B cell (primary cell): ENCODE measurements at regions not wholly inside any gene's neighbourhood (a gene's known extent, or its start where the extent isn't known, plus 50 kb on each side); places are given as distances from the start of the nearest gene placed in this dataset.

ENCODE experiments used
- EZH2 ChIP-seq: IDR thresholded peaks from 2 replicates; pipeline ENCODE4 v1.6.1; 2012; ENCODE audit warnings: borderline replicate concordance, low read depth, mild to moderate bottlenecking, moderate library complexity, low read length; ENCODE audit not compliant: insufficient read depth, poor library complexity, severe bottlenecking
- TF ChIP-seq, protein P1 (sequence below): fragments of 200-600 bp; IDR thresholded peaks from one replicate; pipeline ENCODE4 v1.8.0; 2022; ENCODE audit warnings: antibody characterized with exemption, mild to moderate bottlenecking

DNA sequence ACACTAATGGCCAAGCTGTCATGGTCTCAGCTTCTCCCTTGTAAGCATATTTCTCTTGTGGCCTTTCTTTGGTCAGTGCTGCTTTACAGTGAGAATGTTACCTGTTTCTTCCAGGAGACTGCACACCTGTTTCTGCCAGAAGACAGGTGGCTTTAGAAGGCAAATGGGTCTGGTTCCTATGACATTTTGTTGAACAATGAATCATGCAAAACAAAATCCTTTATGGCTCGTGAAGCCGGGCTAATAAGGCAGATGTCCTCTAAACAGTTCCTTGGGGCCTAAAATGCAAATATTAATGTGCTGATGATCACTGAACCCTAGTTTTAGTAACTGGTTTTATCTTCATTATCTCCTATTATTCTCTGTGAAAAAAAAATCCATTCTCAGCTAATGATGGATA, 927.6 kb downstream of the GALC start:
- no peak for TF ChIP-seq EZH2
- TF ChIP-seq, protein P1, sequence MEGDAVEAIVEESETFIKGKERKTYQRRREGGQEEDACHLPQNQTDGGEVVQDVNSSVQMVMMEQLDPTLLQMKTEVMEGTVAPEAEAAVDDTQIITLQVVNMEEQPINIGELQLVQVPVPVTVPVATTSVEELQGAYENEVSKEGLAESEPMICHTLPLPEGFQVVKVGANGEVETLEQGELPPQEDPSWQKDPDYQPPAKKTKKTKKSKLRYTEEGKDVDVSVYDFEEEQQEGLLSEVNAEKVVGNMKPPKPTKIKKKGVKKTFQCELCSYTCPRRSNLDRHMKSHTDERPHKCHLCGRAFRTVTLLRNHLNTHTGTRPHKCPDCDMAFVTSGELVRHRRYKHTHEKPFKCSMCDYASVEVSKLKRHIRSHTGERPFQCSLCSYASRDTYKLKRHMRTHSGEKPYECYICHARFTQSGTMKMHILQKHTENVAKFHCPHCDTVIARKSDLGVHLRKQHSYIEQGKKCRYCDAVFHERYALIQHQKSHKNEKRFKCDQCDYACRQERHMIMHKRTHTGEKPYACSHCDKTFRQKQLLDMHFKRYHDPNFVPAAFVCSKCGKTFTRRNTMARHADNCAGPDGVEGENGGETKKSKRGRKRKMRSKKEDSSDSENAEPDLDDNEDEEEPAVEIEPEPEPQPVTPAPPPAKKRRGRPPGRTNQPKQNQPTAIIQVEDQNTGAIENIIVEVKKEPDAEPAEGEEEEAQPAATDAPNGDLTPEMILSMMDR, result no peak
